CD14-positive monocyte (primary cell): ENCODE measurements at regions not wholly inside any gene's neighbourhood (a gene's known extent, or its start where the extent isn't known, plus 50 kb on each side); places are given as distances from the start of the nearest gene placed in this dataset.

Source experiments
- DNase-seq, 3 donors: peaks; one replicate each; pipeline ENCODE4 v3.0.0-alpha.2; 2011 to 2022
- H2AFZ ChIP-seq: 2 replicates; pipeline ENCODE4 v1.6.0; 2012; ENCODE audit warnings: mild to moderate bottlenecking, low read depth, low read length, inconsistent platforms; ENCODE audit not compliant: insufficient read depth, poor library complexity, severe bottlenecking
- H3K27ac ChIP-seq, 2 donors: 1 replicate in 1 of 2; 2 replicates in 1 of 2; pipeline ENCODE4 v1.5.1; 2012 to 2013; ENCODE audit warnings: low read length in 2 of 2, control low read depth in 1 of 2, inconsistent platforms in 1 of 2, low read depth in 1 of 2, mild to moderate bottlenecking in 1 of 2
- H3K27me3 ChIP-seq, 2 donors: one replicate each; pipeline versions ENCODE4 v1.6.0 to v1.6.1; 2011 to 2013; ENCODE audit warnings: low read length in 2 of 2; ENCODE audit not compliant: control insufficient read depth in 2 of 2, insufficient read depth in 2 of 2
- H3K36me3 ChIP-seq, 2 donors: replicated peaks in 1 of 2; 1 replicate in 1 of 2; 2 replicates in 1 of 2; pipeline versions ENCODE4 v1.5.1 to v1.6.1; 2012 to 2013; ENCODE audit warnings: low read length in 2 of 2, control low read depth in 1 of 2, inconsistent platforms in 1 of 2, mild to moderate bottlenecking in 1 of 2; ENCODE audit not compliant: insufficient read depth in 2 of 2, control insufficient read depth in 1 of 2
- H3K4me1 ChIP-seq, 2 donors: 1 replicate in 1 of 2; 2 replicates in 1 of 2; pipeline versions ENCODE4 v1.5.1 to v1.6.1; 2012 to 2013; ENCODE audit warnings: low read length in 2 of 2, control low read depth in 1 of 2, inconsistent platforms in 1 of 2, mild to moderate bottlenecking in 1 of 2, moderate library complexity in 1 of 2; ENCODE audit not compliant: insufficient read depth in 2 of 2, control insufficient read depth in 1 of 2
- H3K4me2 ChIP-seq: replicated peaks from 2 replicates; pipeline ENCODE3; 2012; ENCODE audit warnings: low read length, moderate library complexity, mild to moderate bottlenecking; ENCODE audit not compliant: poor library complexity, severe bottlenecking; ENCODE audit errors: extremely low read depth
- H3K4me3 ChIP-seq, 3 experiments: fragments of 200-600 bp in 1 of 3; sonication (generic) in 1 of 3; replicated peaks in 1 of 3; 1 replicate in 2 of 3; 2 replicates in 1 of 3; pipeline ENCODE4 v1.5.1; 2011 to 2013; ENCODE audit warnings: low read length in 3 of 3, mild to moderate bottlenecking in 3 of 3, control low read depth in 2 of 3, low read depth in 2 of 3, inconsistent platforms in 1 of 3, moderate library complexity in 1 of 3
- H3K79me2 ChIP-seq: 2 replicates; pipeline ENCODE4 v1.6.0; 2012; ENCODE audit warnings: mild to moderate bottlenecking, control low read depth, inconsistent platforms, low read length, moderate library complexity; ENCODE audit not compliant: insufficient read depth
- H3K9ac ChIP-seq: 2 replicates; pipeline ENCODE4 v1.6.0; 2017; ENCODE audit warnings: low read length, mild to moderate bottlenecking; ENCODE audit not compliant: insufficient read depth, poor library complexity, severe bottlenecking
- H3K9me3 ChIP-seq, 2 donors: replicated peaks in 1 of 2; 1 replicate in 1 of 2; 2 replicates in 1 of 2; pipeline versions ENCODE4 v1.5.1 to v1.6.1; 2012 to 2013; ENCODE audit warnings: low read length in 2 of 2, control low read depth in 1 of 2; ENCODE audit not compliant: control insufficient read depth in 1 of 2, insufficient read depth in 1 of 2
- H4K20me1 ChIP-seq: 2 replicates; pipeline ENCODE4 v1.6.0; 2012; ENCODE audit warnings: mild to moderate bottlenecking, low read length, control low read depth, moderate library complexity; ENCODE audit not compliant: insufficient read depth
- H3K27ac Mint-ChIP-seq, 7 donors: one replicate each; pipeline ENCODE4 v1.8.0; 2020; ENCODE audit warnings: mild to moderate bottlenecking in 7 of 7, mixed read lengths in 7 of 7, moderate library complexity in 6 of 7, inconsistent platforms in 2 of 7
- H3K27me3 Mint-ChIP-seq, 3 donors: one replicate each; pipeline ENCODE4 v1.8.0; 2021 to 2022; ENCODE audit warnings: low read depth in 3 of 3, mild to moderate bottlenecking in 3 of 3, mixed read lengths in 3 of 3, moderate library complexity in 3 of 3, inconsistent platforms in 1 of 3
- H3K36me3 Mint-ChIP-seq, 2 donors: one replicate each; pipeline ENCODE4 v1.8.0; 2020; ENCODE audit warnings: mixed read lengths in 2 of 2, inconsistent platforms in 1 of 2, mild to moderate bottlenecking in 1 of 2
- H3K4me1 Mint-ChIP-seq: one replicate; pipeline ENCODE4 v1.8.0; 2020; ENCODE audit warnings: mild to moderate bottlenecking, mixed read lengths
- H3K4me3 Mint-ChIP-seq, 2 donors: one replicate each; pipeline ENCODE4 v1.8.0; 2020; ENCODE audit warnings: mild to moderate bottlenecking in 2 of 2, mixed read lengths in 2 of 2, moderate library complexity in 1 of 2
- H3K9me3 Mint-ChIP-seq, 7 donors: one replicate each; pipeline ENCODE4 v1.8.0; 2020 to 2022; ENCODE audit warnings: mixed read lengths in 7 of 7, mild to moderate bottlenecking in 6 of 7, moderate library complexity in 6 of 7, inconsistent platforms in 2 of 7
- CTCF ChIP-seq: fragments of 200-600 bp; IDR thresholded peaks from one replicate; pipeline ENCODE4 v1.8.0; 2022; ENCODE audit warnings: antibody characterized with exemption, mild to moderate bottlenecking
- WGBS: methylation state at CpG from one replicate; pipeline ENCODE4 v1.1.5; 2013; ENCODE audit warnings: missing lambda C conversion rate; ENCODE audit not compliant: insufficient coverage; 5-methylcytosine and 5-hydroxymethylcytosine counted together
- intact Hi-C, 2 donors: fragments of 100-400 bp; cut with micrococcal nuclease; formaldehyde crosslinking; loops; one replicate each; pipeline versions ENCODE4 v1.15.0 to v1.15.1; 2023

- Mint-ChIP-seq H3K4me3 (no peak overlapping the region), H3K27ac (peak overlapping the region in 2 of 7 donors; percentile 5 to 19), H3K4me1 (peaks cover 4% of the 10 kb centered on the region), H3K36me3 (no peaks in the 10 kb centered on the region), H3K9me3 (peaks cover 0 to 5% (median 0%) of the 10 kb centered on the region in 7 donors), H3K27me3 (peaks cover 2 to 4% (median 2%) of the 10 kb centered on the region in 3 donors)
- H2AFZ ChIP-seq = no peak overlapping the region
- H3K4me1 ChIP-seq = no peaks in the 10 kb centered on the region
- TF ChIP-seq CTCF = no peak
- H3K36me3 ChIP-seq = no peaks in the 10 kb centered on the region
- no peaks in the 10 kb centered on the region for H3K79me2 ChIP-seq
- 83% methylated on average over 2 of the region's 5 CpGs for WGBS
- H3K4me3 ChIP-seq = no peak overlapping the region
- no peak overlapping the region for H3K4me2 ChIP-seq
- no peaks in the 10 kb centered on the region for H4K20me1 ChIP-seq
- H3K9ac ChIP-seq = no peak overlapping the region
- no peaks in the 10 kb centered on the region for H3K27me3 ChIP-seq
- no peaks in the 10 kb centered on the region for H3K9me3 ChIP-seq
- H3K27ac ChIP-seq = no peak overlapping the region
- intact Hi-C loops = no loop called here
- no peak for DNase-seq
These were observed 56.3 kb upstream of the HNF1B start for GRCh38 chr17:37801171-37801570.

- no peak for TF ChIP-seq CTCF
- H3K4me1 ChIP-seq = no peaks in the 10 kb centered on the region
- H3K79me2 ChIP-seq = no peaks in the 10 kb centered on the region
- no peak overlapping the region for H3K9ac ChIP-seq
- Mint-ChIP-seq H3K4me3 (no peak overlapping the region), H3K4me1 (peaks cover 1% of the 10 kb centered on the region), H3K27ac (no peak overlapping the region), H3K9me3 (peaks cover 0 to 5% (median 0%) of the 10 kb centered on the region in 7 donors), H3K27me3 (peaks cover 3 to 7% (median 4%) of the 10 kb centered on the region in 3 donors), H3K36me3 (no peaks in the 10 kb centered on the region)
- H3K27me3 ChIP-seq = no peaks in the 10 kb centered on the region
- H3K4me2 ChIP-seq = no peak overlapping the region
- no peaks in the 10 kb centered on the region for H3K36me3 ChIP-seq
- no peak overlapping the region for H3K4me3 ChIP-seq
- H2AFZ ChIP-seq = no peak overlapping the region
- no peaks in the 10 kb centered on the region for H3K9me3 ChIP-seq
- no peaks in the 10 kb centered on the region for H4K20me1 ChIP-seq
- H3K27ac ChIP-seq = no peak overlapping the region
- no peak for DNase-seq
- intact Hi-C loops = no loop called here
These were observed 52.3 kb upstream of the HNF1B start for GRCh38 chr17:37797206-37797605.
